DMS 273 treated with DMSO at 0.1 percent for 48 hours (cell line): ENCODE measurements at regions not wholly inside any gene's neighbourhood (a gene's known extent, or its start where the extent isn't known, plus 50 kb on each side); places are given as distances from the start of the nearest gene placed in this dataset.

Experiments
- DNase-seq: peaks from one replicate; lab custom pipeline; 2025; lab: John Stamatoyannopoulos, UW

- DNase-seq, result no peak
These were observed 86.8 kb downstream of the CCT6B start for GRCh38 chr17:34874478-34874877.

- no peak for DNase-seq
These were observed 88.6 kb downstream of the CCT6B start for GRCh38 chr17:34872640-34873039.

DNA sequence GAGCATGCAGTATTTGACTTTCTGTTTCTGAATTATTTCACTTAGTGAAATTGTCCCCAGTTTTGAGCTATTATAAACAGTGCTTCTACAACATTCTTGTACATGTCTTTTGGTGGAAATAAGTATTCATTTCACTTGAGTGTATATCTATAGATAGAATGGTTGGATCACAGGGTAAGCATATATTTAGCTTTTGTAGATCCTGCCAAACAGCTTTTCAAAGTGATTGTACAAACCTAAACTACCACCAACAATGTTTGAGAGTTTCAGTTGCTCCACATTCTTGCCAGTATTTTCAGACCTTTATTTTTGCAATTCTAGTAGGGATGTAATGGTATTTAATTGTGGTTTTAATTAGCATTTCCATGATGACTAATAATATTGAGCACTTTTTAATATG, 91.6 kb downstream of the CCT6B start:
- DNase-seq, result no peak

- DNase-seq, result no peak
These were observed 95.5 kb downstream of the CCT6B start for GRCh38 chr17:34865716-34866115.

DNA sequence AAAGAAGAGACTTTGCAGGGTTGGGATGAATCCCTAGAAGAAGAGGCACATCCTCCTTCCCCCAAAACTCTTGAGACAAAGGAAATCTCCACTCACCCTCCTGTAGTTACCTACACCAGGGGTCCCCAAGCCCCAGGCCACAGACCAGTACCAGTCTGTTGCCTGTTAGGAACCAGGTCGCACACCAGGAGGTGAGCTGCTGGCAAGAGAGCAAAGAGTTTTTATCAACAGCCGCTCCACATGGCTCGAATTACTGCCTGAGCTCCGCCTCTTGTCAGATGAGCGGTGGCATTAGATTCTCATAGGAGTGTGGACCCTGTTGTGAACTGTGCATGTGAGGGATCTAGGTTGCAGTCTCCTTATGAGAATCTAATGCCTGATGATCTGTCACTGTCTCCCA, 98.9 kb downstream of the CCT6B start:
- no peak for DNase-seq

DNA sequence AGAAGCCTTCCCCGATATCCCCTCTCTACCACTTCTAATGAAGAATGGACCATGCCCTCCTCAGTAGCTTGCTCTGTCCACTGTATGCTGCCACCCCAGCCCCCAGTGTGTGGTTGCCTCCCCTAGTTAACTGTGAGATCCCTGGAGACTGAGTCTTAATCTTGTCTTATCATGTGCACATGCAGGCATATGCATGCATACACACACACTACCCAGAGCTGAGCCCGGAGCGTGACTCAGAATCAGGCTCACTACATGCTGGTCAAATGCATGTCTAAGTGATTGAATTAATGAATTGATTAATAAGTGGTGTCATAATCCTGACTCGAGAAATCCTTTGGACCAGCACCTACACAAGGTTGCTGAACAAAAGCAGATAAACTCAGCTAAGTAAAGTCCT, 99.4 kb downstream of the CCT6B start:
- DNase-seq, result no peak

- no peak for DNase-seq
These were observed 101.6 kb downstream of the CCT6B start for GRCh38 chr17:34859652-34860051.

- no peak for DNase-seq
These were observed 102.4 kb downstream of the CCT6B start for GRCh38 chr17:34858591-34859565.

GRCh38 chr17:34853924-34854323, 107.3 kb downstream of the CCT6B start:
- DNase-seq, result no peak

- DNase-seq, result no peak
These were observed 108.6 kb downstream of the CCT6B start for GRCh38 chr17:34852614-34853013.

- DNase-seq, result no peak
These were observed 109.2 kb downstream of the CCT6B start for GRCh38 chr17:34851961-34852540.

- DNase-seq, result no peak
These were observed 110.3 kb downstream of the CCT6B start for GRCh38 chr17:34850964-34851363.

DNA sequence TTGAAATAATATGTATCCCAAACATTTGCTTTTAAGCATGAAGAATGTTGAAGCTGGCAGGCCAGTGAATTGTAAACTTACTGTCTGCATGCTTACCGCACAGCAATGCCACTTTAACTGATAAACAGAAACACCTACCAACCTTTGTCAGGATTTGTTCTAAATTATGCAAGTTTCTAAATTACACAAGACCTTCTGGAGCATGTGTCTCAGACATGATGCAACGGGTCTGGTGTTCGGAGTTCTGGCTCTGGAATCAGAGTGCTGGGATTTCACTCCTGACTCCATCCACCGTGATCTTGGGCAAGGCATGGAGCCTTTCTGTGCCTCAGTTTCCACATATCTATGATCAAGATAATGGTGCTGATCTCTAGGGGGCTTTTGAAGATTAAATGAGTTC, 111.2 kb downstream of the CCT6B start:
- no peak for DNase-seq

DNA sequence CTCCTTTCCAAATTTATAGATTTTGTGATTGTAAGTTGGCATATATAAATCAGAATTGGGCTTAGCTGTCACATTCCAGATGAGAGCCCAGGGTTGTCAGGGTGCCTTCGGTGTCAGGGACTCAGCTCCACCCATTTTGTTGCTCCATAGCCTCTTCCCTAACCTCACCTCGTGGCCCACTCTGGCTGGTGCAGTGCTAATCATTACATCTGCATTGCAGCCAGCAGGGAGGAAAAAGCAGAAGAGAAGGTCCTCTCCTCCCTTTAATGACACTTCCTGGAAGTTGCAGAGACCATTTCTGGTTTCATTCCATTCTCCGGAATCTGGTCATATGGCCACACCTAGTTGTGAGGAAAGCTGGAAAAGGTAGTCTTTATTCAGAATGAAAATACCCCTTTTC, 113.3 kb downstream of the CCT6B start:
- no peak for DNase-seq

DNA sequence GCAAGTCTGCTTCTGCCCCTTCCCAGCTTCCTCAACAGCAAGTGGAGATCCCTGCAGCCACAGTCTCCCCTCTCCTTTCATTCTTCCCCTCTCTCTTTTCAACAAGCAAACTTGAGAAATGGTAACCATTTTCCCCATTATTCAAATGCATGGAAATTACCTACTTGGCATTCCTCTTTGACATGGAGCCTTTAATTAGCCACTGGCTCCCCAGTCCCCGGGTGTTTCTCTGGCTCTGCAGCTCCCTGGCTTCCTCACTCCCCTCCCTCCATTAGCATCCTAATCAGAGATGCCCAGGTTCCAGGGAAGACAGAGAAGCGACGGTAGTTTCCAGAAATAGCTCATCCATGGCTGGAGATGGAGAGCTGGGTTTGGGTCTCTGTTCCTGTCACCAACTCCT, 116.0 kb downstream of the CCT6B start:
- no peak for DNase-seq

DNA sequence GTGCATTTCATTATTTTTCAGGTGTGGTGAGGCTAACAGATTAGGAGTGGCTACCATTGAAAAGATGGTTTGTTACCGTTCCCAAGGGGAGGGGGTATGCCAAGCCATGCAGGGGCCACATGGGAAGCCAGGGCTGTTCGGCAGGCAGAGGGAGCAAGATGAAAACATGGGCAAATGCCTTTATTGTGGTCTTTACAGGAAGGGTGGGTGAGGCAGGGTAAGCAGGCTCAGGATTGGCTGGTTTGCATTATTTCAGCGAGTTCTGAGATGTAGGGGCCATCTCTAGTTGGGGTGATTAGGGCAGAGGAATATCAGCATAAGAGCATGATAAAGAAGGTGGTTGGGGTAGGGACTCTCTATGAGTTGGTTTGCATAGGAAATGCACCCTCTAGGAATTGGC, 117.6 kb downstream of the CCT6B start:
- no peak for DNase-seq

DNA sequence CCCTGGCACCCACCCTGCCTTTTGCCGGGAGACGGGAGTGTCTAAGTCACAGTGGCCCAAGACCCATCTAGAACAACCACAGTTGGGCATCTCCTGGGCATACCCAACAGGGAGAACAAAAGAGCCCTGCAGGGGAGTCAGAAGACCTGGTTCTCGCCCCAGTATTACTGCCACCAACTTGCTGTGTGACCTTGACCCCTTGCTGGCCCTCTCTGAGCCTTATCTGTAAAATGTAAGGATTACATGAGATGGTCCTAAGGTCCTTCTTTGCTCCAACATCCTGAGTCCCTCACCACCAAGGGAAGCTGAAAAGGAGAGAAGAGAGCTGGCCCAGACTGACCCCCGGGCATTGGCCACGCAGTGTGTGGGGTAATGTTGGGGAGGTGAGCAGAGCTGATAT, 119.0 kb downstream of the CCT6B start:
- DNase-seq, result no peak

DNA sequence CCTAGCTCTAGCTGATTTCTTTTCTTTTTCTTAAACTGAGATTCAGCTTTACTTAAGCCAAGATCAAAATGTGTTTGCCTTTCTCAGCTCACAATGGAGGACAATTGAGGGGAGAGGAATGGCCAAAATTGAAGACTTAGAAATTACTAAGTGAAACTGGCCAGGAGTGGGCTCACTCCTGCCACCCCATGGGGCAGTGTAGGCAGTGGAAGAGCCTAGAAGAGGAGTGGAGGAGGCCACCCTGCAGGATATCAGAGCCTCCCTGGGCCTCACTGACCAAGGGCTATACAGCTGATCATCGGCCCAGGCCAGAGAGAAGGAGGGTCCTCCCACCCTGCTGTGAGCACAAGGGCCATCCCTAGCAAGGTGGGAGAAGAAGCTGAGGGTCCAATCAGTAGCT, 119.8 kb downstream of the CCT6B start:
- DNase-seq, result no peak

- DNase-seq, result no peak
These were observed 120.5 kb downstream of the CCT6B start for GRCh38 chr17:34840750-34841149.

GRCh38 chr17:34837876-34838478, 123.3 kb downstream of the CCT6B start:
- no peak for DNase-seq

DNA sequence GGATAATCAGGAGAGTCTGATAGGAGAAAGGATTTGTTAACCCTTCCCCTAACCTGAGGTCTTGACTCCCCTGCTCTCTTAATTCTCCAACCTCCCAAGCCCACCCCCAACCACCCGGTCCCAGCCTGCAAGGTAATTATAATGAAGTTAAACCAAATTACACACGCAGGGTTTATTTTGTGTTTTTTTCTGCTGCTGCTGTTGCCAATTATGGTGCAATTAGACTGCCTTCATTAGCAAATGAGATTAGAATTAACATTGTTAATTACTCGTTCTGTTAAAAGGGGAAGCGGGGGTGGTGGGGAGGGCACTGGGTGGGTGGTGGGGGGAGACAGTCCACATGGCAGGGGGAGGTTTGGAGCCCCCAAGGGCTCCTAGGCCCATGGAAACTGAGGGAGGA, 128.9 kb downstream of the CCT6B start:
- no peak for DNase-seq

- no peak for DNase-seq
These were observed 134.3 kb downstream of the CCT6B start for GRCh38 chr17:34827008-34827407.

- DNase-seq, result no peak
These were observed 134.9 kb downstream of the CCT6B start for GRCh38 chr17:34826332-34826731.
